ENCODE measurements at regions not wholly inside any gene's neighbourhood (a gene's known extent, or its start where the extent isn't known, plus 50 kb on each side); places are given as distances from the start of the nearest gene placed in this dataset.
A peak's percentile ranks its signal among the peaks of the same experiment; 100 is the strongest.

DNA sequence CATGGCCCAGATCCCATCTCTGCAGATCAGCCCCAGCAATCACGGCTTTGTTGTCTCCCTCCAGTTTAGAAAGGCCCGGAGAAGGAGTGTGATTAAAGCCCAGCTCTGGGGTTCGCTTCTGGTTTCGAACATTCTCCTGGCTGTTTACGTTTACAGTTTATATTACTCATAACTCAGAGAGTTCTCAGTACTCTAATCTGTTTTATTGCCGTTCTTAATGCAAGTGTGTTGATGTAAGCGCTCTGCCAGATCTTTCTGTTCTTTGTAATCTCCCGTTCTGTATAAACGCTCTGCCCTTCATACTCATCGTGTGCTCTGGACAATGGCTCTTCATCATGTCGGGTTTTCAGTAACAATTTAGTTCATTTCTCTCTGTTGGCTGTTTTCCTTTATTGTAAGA is 82.5 kb upstream of the PRNP start:
- TF ChIP-seq TAF1 (IDR thresholded peaks at IDR 0.05; ENCODE audit: low read depth, low read length) (no peak), POLR2A (IDR thresholded peaks at IDR 0.05; ENCODE audit: low read depth, low read length) (no peak), POU2F2 (IDR thresholded peaks at IDR 0.05; ENCODE audit: low read depth, low read length) (no peak)
- DNase-seq (ENCODE audit: insufficient read length, low spot score): no peak
- no peak for FAIRE-seq

DNA sequence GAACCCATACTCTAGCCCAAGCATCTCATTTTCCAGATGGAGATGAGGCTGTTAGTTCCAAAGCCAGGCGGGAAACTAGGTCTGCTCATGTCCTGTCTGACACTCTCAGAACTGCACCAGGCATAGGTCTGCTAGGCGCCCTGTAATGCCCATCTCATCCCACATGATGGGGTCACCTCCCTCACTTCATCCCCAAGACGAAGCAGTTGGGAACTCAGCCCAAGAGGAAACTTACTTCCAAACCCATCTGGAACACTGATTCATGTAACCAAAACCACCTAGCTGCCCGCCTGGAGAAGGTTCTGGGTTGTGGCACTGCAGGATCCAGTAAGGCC is 84.0 kb upstream of the PRNP start:
- DNase-seq (ENCODE audit: insufficient read length, low spot score) (no peak), FAIRE-seq (no peak)
- TF ChIP-seq SPI1 (IDR thresholded peaks at IDR 0.05; ENCODE audit: low read depth, low read length): no peak
- TF ChIP-seq POLR2A (IDR thresholded peaks at IDR 0.05; ENCODE audit: low read depth, low read length): no peak
- no peak for TF ChIP-seq TAF1 (IDR thresholded peaks at IDR 0.05; ENCODE audit: low read depth, low read length)
- TF ChIP-seq PAX5 (IDR thresholded peaks at IDR 0.05; ENCODE audit: insufficient read depth, low read length, severe bottlenecking): no peak
- no peak for TF ChIP-seq POLR2AphosphoS5 (IDR thresholded peaks at IDR 0.05; ENCODE audit: low read depth, low read length)
- TF ChIP-seq POU2F2 (IDR thresholded peaks at IDR 0.05; ENCODE audit: low read depth, low read length): no peak

DNA sequence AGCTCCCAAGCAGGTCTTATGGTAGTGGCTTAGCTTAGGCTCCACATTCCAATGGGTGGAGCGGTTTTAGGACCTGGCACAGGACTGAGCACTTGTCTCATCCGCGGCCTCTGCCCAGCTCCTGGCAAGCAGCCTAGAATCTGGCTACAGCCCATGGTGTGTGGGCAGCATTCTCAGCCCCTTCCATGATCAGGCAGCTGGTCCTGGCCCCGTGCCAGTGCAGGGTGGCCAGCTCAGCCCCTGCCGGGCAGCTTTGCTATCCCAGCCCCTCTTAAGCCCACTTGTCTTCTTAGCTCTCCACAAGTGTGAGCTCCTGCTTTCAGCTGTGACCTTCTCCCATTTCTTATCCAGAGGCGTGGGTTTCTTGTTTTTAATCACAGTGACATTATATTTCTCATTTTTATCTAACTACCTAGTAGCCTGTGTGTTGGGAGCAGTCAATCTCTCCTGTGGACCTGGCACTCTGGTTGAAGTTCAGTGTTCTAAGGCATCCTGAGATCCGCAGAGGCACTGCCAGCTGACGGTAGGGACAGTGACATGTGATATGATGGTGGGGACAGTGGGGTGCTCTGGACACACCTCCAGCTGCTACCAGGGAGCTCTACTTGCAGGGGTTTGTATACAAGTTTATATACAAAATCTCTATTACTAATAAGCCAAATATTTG is 84.5 kb upstream of the PRNP start:
- TF ChIP-seq POLR2A (IDR thresholded peaks at IDR 0.05; ENCODE audit: low read depth, low read length): no peak
- no peak for TF ChIP-seq POU2F2 (IDR thresholded peaks at IDR 0.05; ENCODE audit: low read depth, low read length)
- TF ChIP-seq PAX5 (IDR thresholded peaks at IDR 0.05; ENCODE audit: insufficient read depth, low read length, severe bottlenecking): no peak
- TF ChIP-seq POLR2AphosphoS5 (IDR thresholded peaks at IDR 0.05; ENCODE audit: low read depth, low read length): no peak
- no peak for TF ChIP-seq SPI1 (IDR thresholded peaks at IDR 0.05; ENCODE audit: low read depth, low read length)
- no peak for TF ChIP-seq TAF1 (IDR thresholded peaks at IDR 0.05; ENCODE audit: low read depth, low read length)
- FAIRE-seq (no peak), DNase-seq (ENCODE audit: insufficient read length, low spot score) (no peak)

DNA sequence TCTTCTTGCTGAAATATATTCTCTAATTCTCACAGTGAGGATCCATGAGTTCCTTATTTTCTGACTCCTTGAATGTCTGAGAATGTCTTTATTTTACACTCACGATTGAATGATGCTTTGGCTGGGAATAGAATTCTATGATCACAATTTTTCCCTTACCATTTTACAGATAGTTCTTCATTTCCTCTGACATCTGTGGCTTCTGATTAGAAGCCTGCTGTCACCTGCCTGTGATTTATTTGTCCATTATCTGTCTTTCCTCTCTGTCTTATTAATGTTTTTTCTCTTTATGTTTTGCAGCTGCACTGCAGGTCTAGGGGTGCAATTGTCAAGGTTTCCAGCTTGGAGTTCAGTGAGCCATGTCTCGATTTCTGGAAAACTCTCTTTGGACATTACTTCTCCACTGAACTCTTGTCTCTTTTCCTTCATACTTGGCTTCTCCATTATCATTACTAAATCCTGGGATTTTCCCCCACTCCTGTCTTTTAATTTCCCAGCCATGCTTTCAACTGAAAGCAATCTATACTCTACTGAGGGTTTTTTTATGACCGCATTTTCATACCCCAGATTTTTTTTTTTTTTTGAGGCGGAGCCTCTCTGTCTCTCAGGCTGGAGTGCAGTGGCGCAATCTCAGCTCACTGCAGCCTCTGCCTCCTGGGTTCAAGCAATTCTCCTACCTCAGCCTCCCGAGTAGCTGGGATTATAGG is 85.8 kb upstream of the PRNP start:
- no peak for TF ChIP-seq TAF1 (IDR thresholded peaks at IDR 0.05; ENCODE audit: low read depth, low read length)
- TF ChIP-seq POLR2A (IDR thresholded peaks at IDR 0.05; ENCODE audit: low read depth, low read length): no peak
- no peak for TF ChIP-seq SPI1 (IDR thresholded peaks at IDR 0.05; ENCODE audit: low read depth, low read length)
- TF ChIP-seq POLR2AphosphoS5 (IDR thresholded peaks at IDR 0.05; ENCODE audit: low read depth, low read length): no peak
- TF ChIP-seq POU2F2 (IDR thresholded peaks at IDR 0.05; ENCODE audit: low read depth, low read length): no peak
- TF ChIP-seq PAX5 (IDR thresholded peaks at IDR 0.05; ENCODE audit: insufficient read depth, low read length, severe bottlenecking): no peak
- DNase-seq (ENCODE audit: insufficient read length, low spot score): no peak

DNA sequence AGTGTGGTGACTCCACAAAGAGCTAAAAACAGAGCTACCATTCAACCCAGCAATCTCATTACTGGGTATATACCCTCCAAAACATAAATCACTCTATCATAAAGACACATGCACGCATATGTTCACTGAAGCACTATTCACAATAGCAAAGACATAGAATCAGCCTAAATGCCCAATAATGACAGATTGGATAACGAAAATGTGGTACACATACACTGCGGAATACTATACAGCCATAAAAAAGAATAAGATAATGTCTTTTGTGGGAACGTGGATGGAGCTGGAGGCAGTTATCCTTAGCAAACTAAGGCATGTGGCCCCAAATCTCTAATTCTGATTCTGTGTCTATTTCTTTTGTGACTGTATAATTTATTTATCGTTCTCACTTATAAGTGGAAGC is 89.0 kb upstream of the PRNP start:
- FAIRE-seq: no peak
- TF ChIP-seq POLR2A (IDR thresholded peaks at IDR 0.05; ENCODE audit: low read depth, low read length): no peak
- TF ChIP-seq SPI1 (IDR thresholded peaks at IDR 0.05; ENCODE audit: low read depth, low read length): no peak
- TF ChIP-seq POLR2AphosphoS5 (IDR thresholded peaks at IDR 0.05; ENCODE audit: low read depth, low read length): no peak
- no peak for TF ChIP-seq PAX5 (IDR thresholded peaks at IDR 0.05; ENCODE audit: insufficient read depth, low read length, severe bottlenecking)
- TF ChIP-seq POU2F2 (IDR thresholded peaks at IDR 0.05; ENCODE audit: low read depth, low read length): no peak
- no peak for TF ChIP-seq TAF1 (IDR thresholded peaks at IDR 0.05; ENCODE audit: low read depth, low read length)
- no peak for DNase-seq (ENCODE audit: insufficient read length, low spot score)

More for the DNA sequence above, 85.8 kb upstream of the PRNP start:
- FAIRE-seq: no peak

DNA sequence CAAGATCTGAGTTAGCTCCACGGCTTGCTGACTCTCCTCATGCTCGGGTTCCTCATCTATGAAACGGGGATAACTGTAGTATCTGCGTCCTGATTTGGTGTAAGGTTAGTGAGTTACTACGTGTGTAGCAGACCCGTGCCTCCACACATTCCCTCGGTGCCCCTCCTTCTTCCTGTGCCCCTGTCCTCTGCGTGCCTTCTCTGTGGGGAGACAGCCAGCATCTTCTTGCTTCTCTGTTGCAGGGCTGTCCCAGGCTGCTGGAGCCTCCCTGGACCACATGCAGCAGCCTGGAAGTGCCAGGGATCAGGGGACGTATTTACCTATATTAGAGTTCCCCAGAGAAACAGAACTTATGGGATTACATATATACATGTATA is 93.1 kb upstream of the PRNP start:
- FAIRE-seq: no peak
- no peak for DNase-seq (ENCODE audit: insufficient read length, low spot score)
- no peak for TF ChIP-seq POU2F2 (IDR thresholded peaks at IDR 0.05; ENCODE audit: low read depth, low read length)
- TF ChIP-seq PAX5 (IDR thresholded peaks at IDR 0.05; ENCODE audit: insufficient read depth, low read length, severe bottlenecking): no peak
- no peak for TF ChIP-seq POLR2AphosphoS5 (IDR thresholded peaks at IDR 0.05; ENCODE audit: low read depth, low read length)
- no peak for TF ChIP-seq POLR2A (IDR thresholded peaks at IDR 0.05; ENCODE audit: low read depth, low read length)
- TF ChIP-seq SPI1 (IDR thresholded peaks at IDR 0.05; ENCODE audit: low read depth, low read length): no peak
- no peak for TF ChIP-seq TAF1 (IDR thresholded peaks at IDR 0.05; ENCODE audit: low read depth, low read length)

DNA sequence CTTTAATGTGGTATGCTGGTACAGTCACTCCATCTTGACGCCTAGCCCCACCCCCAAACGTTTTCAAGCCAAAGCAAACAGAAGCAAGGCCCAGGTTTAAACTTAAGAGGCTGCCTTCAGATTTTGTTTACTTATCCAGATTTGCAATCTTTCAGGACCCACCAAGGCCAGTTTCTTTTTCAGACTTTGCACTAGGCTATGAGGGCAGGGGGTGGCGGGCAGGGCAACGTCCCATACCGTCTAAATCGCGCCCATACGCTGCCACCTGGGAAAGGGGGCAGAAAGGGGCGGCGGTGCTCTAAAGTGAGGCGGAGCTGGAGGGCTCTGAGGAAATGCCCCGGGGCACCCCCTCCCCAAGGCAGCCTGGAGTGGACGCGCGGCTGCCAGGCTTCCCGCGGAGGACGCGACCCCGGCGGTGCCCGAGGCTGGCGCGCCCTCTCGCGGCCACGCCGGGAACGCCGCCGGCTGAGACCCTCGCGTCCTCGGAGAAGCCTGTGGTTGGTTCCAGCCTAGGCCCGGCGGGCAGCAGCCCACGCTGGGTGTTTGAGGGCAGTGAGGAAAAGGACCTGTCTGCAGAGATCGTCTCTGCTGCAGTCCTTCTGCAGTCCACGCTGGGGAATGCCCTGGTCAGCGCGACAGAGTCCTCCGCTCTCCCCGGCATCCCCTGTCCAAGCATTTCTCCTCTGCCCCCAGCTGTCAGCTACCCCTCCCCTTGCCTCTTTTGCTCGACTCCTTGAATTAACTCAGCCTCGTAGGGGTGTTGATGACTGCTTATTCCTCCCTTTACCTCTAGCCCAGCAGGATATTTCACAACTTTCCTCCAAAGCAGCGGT is 93.7 kb upstream of the PRNP start:
- DNase-seq (ENCODE audit: insufficient read length, low spot score) (peak; percentile 63), FAIRE-seq (peak; percentile 81)
- no peak for TF ChIP-seq POU2F2 (IDR thresholded peaks at IDR 0.05; ENCODE audit: low read depth, low read length)
- TF ChIP-seq POLR2AphosphoS5 (IDR thresholded peaks at IDR 0.05; ENCODE audit: low read depth, low read length): no peak
- TF ChIP-seq SPI1 (IDR thresholded peaks at IDR 0.05; ENCODE audit: low read depth, low read length): no peak
- TF ChIP-seq POLR2A (IDR thresholded peaks at IDR 0.05; ENCODE audit: low read depth, low read length): no peak
- no peak for TF ChIP-seq PAX5 (IDR thresholded peaks at IDR 0.05; ENCODE audit: insufficient read depth, low read length, severe bottlenecking)
- no peak for TF ChIP-seq TAF1 (IDR thresholded peaks at IDR 0.05; ENCODE audit: low read depth, low read length)

DNA sequence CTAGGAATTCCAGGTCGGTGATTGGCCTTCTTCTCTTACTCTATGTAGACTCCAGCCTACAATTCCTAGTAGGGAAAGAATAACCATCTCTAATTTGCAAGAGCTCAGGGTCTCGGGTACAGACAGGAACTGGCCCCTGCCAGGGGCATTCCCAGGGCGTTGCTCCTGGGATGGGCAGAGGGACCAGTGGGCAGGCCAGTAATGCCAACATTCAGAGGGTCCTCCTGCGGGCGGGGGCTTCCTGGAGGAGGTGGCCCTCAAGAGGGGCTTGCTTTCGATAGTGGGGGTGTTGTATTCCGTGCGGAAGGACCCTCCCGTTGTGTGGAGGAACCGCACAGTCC is 94.3 kb upstream of the PRNP start:
- no peak for TF ChIP-seq POU2F2 (IDR thresholded peaks at IDR 0.05; ENCODE audit: low read depth, low read length)
- TF ChIP-seq TAF1 (IDR thresholded peaks at IDR 0.05; ENCODE audit: low read depth, low read length): no peak
- no peak for TF ChIP-seq POLR2A (IDR thresholded peaks at IDR 0.05; ENCODE audit: low read depth, low read length)
- no peak for TF ChIP-seq PAX5 (IDR thresholded peaks at IDR 0.05; ENCODE audit: insufficient read depth, low read length, severe bottlenecking)
- no peak for TF ChIP-seq POLR2AphosphoS5 (IDR thresholded peaks at IDR 0.05; ENCODE audit: low read depth, low read length)
- no peak for TF ChIP-seq SPI1 (IDR thresholded peaks at IDR 0.05; ENCODE audit: low read depth, low read length)
- DNase-seq (ENCODE audit: insufficient read length, low spot score): no peak

DNA sequence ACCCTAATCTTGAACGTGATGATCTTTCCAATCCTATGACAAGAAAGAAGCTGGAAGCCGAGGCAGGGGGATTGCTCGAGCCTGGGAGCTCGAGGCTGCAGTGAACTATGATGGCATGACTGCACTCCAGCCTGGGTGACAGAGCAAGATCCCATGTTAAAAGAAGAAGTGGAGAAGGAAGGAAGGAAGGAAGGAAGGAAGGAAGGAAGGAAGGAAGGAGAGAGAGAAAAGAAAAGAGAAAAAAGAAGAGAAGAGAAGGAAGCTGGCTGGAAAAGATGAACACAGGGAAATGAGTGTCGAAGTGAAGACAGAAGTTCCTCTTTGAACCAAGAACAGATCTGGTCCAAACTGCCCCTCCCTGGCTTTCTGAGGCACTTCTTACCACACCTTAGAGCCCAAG is 100.5 kb upstream of the PRNP start:
- DNase-seq (ENCODE audit: insufficient read length, low spot score): no peak
- TF ChIP-seq POU2F2 (IDR thresholded peaks at IDR 0.05; ENCODE audit: low read depth, low read length) (no peak), POLR2A (IDR thresholded peaks at IDR 0.05; ENCODE audit: low read depth, low read length) (no peak), POLR2AphosphoS5 (IDR thresholded peaks at IDR 0.05; ENCODE audit: low read depth, low read length) (no peak), TAF1 (IDR thresholded peaks at IDR 0.05; ENCODE audit: low read depth, low read length) (no peak), SPI1 (IDR thresholded peaks at IDR 0.05; ENCODE audit: low read depth, low read length) (no peak), PAX5 (IDR thresholded peaks at IDR 0.05; ENCODE audit: insufficient read depth, low read length, severe bottlenecking) (no peak)
- no peak for FAIRE-seq

More for the DNA sequence above, 94.3 kb upstream of the PRNP start:
- no peak for FAIRE-seq
